ENCODE measurements at regions not wholly inside any gene's neighbourhood (a gene's known extent, or its start where the extent isn't known, plus 50 kb on each side); places are given as distances from the start of the nearest gene placed in this dataset.

GRCh38 chr6:20327141-20327540 is 74.5 kb upstream of the E2F3 start:
- H4K20me1 ChIP-seq (replicated peaks; ENCODE audit: insufficient read depth), result no peaks in the 10 kb centered on the region
- Mint-ChIP-seq H3K27ac (no peak overlapping the region), H3K27me3 (ENCODE audit: insufficient read depth, low read depth, poor library complexity) (peaks cover 2% of the 10 kb centered on the region), H3K9me3 (no peaks in the 10 kb centered on the region), H3K36me3 (ENCODE audit: low read depth) (no peaks in the 10 kb centered on the region), H3K4me3 (no peak overlapping the region), H3K4me1 (peaks cover 9% of the 10 kb centered on the region)
- no peak overlapping the region for H3K4me3 ChIP-seq
- H3K4me1 ChIP-seq (ENCODE audit: insufficient read depth), result peaks cover 6% of the 10 kb centered on the region; the same call in 1 of the 2 replicates
- no peak for ATAC-seq
- H3F3A ChIP-seq (replicated peaks; ENCODE audit: low read depth), result no peaks in the 10 kb centered on the region
- no peaks in the 10 kb centered on the region for H3K9me2 ChIP-seq (ENCODE audit: insufficient read depth)
- H3K36me3 ChIP-seq (ENCODE audit: insufficient read depth), result no peaks in the 10 kb centered on the region
- TF ChIP-seq NANOG (IDR thresholded peaks at IDR 0.05; ENCODE audit: borderline replicate concordance), result no peak
- no peak for TF ChIP-seq EZH2 (IDR thresholded peaks at IDR 0.05; ENCODE audit: low read depth, unreplicated experiment)
- no peak for TF ChIP-seq ETS1 (IDR thresholded peaks at IDR 0.05)
- TF ChIP-seq CREB1 (CRISPR knock-in tag; IDR thresholded peaks at IDR 0.05; ENCODE audit: low read depth), result no peak
- TF ChIP-seq EZH2phosphoT487 (IDR thresholded peaks at IDR 0.05; ENCODE audit: unreplicated experiment), result no peak
- no peak for TF ChIP-seq ZNF462 (CRISPR knock-in tag; IDR thresholded peaks at IDR 0.05)
- no peak for TF ChIP-seq STAT1 (IDR thresholded peaks at IDR 0.05; ENCODE audit: unreplicated experiment)
- no peak for TF ChIP-seq JUNB (IDR thresholded peaks at IDR 0.05; ENCODE audit: unreplicated experiment)
- no peak for TF ChIP-seq POLR2AphosphoS5 (IDR thresholded peaks at IDR 0.05; ENCODE audit: low read depth)
- TF ChIP-seq REST (IDR thresholded peaks at IDR 0.05; ENCODE audit: unreplicated experiment), result no peak
- no peak for TF ChIP-seq ZNF331 (CRISPR knock-in tag; IDR thresholded peaks at IDR 0.05; ENCODE audit: low read depth)
- TF ChIP-seq ZNF114 (CRISPR knock-in tag; IDR thresholded peaks at IDR 0.05), result no peak
- no peak for TF ChIP-seq CTCF (conservative IDR thresholded peaks at IDR 0.05; ENCODE audit: low read depth in 2 of 2)
- H2AFZ ChIP-seq, result no peak overlapping the region
- H3K27me3 ChIP-seq (ENCODE audit: insufficient read depth), result no peaks in the 10 kb centered on the region
- H3K27ac ChIP-seq (ENCODE audit: low read depth), result no peak overlapping the region
- no peak overlapping the region for H3K4me2 ChIP-seq
- H3K79me2 ChIP-seq (replicated peaks; ENCODE audit: insufficient read depth), result no peaks in the 10 kb centered on the region
- no peak for DNase-seq (ENCODE audit: low spot score)
